NCI-H1930 (cell line): ENCODE measurements at regions not wholly inside any gene's neighbourhood (a gene's known extent, or its start where the extent isn't known, plus 50 kb on each side); places are given as distances from the start of the nearest gene placed in this dataset.
A peak's percentile ranks its signal among the peaks of the same experiment; 100 is the strongest.
"Not testable (repeated sequence)": the region's sequence is repeated elsewhere in the genome, so short reads cannot be mapped to it uniquely, and the experiment has no call there.

Experiments
- DNase-seq, 2 experiments: peaks; one replicate each; lab custom pipeline; 2025; lab: John Stamatoyannopoulos, UW

- DNase-seq, result no peak
Measured at GRCh38 chr21:30104241-30104640, 62.4 kb downstream of the CLDN17 start.

GRCh38 chr21:30102871-30103270 is 63.7 kb downstream of the CLDN17 start:
- DNase-seq, result peak; percentile 46 to 64

DNA sequence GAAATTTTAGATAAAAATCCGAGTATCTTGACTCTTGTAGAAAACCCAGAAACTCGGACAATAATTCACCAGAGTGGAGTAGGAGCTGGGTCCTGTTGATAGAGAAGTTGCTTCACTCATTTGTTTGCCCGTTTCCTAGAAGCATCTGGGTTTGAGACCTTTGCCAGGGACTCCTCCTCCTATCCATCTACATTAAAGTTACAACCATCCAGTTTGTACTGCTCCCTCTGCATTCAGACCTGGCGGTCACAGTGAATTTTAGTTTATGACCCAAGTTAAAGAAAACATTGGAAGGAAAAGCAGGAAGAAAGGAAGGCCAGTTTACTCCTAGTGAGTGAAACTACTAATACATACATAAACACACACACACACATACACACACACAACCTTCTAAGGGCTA is 64.6 kb downstream of the CLDN17 start:
- no peak for DNase-seq

DNA sequence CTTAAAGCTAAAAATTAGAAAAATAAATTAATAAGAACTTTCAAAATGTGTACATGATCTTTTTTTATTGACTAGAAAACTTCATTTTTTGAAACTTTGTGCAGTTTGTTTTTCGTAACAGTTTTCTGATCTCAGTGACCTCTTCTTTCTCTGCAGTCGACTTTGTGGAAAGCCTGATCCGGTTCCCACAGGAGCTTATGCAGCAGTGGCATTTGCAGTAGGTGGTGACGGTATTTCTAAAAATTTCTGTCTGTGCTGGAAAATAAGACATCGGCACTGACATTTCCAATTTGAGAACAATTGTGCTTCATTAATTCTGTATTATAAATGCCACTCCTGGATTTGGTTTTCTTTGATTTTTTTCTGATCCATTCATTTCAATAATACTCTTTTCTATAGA is 68.8 kb downstream of the CLDN17 start:
- DNase-seq, result no peak

- DNase-seq, result no peak
Measured at GRCh38 chr21:30083225-30083945, 83.2 kb downstream of the CLDN17 start.

- DNase-seq, result no peak
Measured at GRCh38 chr21:30081506-30081905, 85.1 kb downstream of the CLDN17 start.

DNA sequence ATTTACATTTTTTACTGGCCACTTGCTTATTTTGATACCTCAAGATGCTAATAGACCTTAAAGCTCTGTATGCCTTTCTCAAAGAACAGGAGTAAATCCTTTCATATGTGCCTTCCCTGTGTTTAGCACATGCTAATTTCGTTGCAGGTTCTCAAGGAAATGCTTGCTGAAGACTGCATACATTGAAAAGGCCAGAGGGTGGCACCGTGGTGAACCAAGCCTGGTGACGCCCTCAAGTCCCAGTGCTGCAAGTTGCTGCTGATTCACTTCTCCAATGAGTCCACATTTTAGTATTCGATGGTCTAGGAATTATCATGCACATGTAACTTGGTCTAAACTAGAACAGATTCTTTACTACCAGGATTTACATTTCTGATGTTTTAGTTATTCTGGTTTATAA is 94.1 kb downstream of the CLDN17 start:
- no peak for DNase-seq

- DNase-seq, result no peak
Measured at GRCh38 chr21:30058928-30059327, 107.7 kb downstream of the CLDN17 start.

- DNase-seq, result no peak
Measured at GRCh38 chr21:30057108-30057507, 109.5 kb downstream of the CLDN17 start.

DNA sequence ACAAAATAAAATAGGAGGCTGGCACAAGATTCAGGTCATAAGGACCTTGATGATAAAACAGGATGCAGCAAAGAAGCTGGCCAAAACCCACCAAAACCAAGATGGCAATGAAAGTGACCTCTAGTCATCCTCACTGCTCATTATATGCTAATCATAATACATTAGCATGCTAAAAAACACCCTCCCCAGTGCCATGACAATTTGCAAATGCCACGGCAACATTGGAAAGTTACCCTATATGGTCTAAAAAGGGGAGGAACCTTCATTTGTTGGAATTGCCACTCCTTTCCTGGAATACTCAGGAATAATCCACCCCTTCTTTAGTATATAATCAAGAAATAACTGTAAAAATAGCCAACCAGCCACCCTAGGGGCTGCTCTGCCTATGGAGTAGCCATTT is 108.8 kb upstream of the GRIK1 start:
- DNase-seq, result no peak

DNA sequence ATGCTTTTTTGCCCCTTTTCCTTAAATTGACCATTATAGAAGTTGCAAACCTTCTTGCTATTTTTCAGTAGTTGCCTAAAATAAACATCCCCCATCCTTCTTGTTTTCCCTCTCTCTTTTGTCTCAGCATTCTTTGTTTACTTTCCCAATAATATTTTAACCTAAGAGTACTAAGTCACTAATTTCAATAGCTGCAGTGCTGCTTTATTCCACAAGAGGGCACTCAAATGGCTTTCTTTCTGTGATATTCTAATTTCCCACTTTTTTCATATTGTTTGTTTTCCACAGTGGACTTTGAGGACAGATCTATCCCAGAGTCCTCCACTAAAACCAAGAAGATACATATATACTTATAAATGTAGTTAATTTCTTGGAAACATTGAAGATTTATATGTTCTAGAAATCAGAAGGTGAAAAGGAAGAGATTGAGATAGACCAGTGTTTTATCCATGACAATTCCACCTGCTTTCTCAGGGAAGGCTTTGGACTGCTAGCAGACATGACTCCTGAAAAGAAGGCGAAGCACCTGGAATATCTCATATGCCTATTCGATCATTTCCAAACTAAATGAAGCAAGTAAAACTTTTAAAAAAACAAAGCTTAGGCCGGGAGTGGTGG is 104.8 kb upstream of the GRIK1 start:
- no peak for DNase-seq

DNA sequence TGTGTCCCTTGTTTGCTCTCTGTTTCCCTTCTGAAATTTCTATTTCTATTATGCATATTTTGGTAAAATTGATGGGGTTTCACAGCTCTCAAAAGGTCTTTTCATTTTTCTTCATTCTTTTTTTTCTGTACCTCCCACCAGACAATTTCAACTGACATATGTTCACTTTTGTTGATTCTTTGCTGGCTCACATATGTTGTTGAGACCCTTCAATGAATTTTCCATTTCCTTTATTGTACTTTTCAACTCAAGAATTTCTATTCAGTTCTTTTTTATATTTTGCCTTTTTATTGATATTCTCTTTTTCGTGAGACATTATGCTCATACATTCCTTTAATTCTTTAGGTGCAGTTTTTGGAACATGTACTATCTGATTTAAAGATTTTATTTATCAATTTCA is 102.6 kb upstream of the GRIK1 start:
- no peak for DNase-seq

DNA sequence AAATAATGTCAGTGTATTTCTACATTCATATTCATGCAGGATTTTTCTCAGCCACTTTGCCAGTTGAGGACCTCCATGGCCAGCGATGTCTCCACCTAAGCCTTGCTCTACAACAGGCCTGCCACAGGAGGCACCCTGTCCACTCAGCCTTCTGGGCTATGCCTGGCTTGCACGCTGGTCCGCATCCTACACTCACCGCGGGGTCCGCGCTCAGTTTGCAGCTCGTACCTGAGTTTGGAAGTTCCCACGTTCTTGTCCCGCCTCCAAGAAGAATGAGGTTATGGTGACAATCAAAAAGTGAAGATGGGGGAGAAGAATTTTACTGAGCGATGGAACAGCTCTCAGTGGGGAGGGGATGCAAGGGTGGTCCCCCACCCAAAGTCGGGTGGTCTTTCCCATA is 93.6 kb upstream of the GRIK1 start:
- DNase-seq, result no peak

DNA sequence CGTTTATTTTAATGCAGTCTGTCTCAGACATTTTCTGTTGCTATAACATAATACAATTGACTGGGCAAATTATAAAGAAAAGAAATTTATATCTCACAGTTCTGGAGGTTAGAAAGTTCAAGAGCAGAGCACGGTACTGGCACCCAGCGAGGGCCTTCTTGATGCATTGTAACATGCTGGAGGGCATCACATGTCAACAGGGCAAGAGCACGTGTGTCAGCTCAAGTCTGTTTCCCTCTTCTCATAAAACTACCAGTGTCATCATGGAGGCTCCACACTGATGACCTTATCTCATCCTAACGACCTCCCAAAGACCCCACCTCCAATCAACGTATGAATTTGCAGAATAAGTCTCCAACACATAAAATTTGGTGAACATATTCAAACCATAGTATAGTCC is 90.6 kb upstream of the GRIK1 start:
- no peak for DNase-seq

DNA sequence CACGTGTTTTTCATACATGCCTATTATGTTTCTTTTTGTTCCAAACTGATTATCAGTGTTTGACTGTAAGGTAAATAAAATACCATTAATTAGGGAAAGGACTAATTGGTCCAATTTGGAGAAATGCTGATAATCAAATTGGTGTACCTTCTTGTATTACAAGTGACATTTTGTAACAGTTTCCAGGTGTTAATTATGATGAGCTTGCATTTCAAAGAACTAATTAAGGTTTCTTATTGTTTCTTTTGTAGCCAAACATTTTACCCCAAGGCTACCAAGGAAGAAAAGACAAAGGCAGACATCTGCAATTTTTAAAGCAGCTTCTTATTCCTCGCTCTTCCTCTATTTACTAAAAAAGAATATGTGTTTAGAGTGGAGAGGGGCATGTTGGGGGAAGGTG is 88.7 kb upstream of the GRIK1 start:
- no peak for DNase-seq

GRCh38 chr21:30027986-30028385 is 88.2 kb upstream of the GRIK1 start:
- DNase-seq, result no peak

DNA sequence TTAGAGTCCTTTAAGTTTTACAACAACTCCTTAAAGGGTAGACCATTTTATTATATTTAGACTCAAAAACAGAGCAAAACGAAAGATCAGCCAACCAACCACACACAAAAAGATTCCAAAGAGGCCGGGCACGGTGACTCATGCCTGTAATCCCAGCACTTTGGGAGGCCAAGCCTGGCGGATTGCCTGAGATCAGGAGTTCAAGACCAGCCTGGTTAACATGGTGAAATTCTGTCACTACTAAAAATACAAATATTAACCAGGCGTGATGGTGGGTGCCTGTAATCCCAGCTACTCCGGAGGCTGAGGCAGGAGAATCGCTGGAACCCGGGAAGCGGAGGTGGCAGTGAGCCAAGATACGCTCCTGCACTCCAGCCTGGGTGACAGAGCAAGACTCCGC is 83.3 kb upstream of the GRIK1 start:
- DNase-seq, result not testable (repeated sequence)

- no peak for DNase-seq
Measured at GRCh38 chr21:30014886-30015285, 75.1 kb upstream of the GRIK1 start.

DNA sequence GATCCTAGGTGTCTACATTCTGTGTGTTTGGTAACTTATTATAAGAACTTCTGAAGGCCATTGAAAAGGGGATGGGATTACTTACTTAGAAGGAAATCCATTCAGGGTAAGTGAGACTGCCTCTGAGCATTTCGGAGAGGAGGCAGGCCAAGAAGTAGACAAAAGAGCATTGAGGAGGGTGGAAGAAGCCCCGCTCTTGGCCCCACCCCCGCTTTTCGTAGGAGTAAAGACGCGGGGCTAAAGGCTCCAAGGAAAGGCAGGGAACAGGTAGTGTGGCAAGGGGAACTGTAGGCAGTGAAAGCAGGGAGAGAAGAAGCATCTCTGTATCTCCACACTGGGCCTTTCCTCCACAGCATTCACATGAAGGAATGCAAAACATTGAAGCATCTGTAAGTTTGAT is 51.8 kb upstream of the GRIK1 start:
- DNase-seq, result no peak

DNA sequence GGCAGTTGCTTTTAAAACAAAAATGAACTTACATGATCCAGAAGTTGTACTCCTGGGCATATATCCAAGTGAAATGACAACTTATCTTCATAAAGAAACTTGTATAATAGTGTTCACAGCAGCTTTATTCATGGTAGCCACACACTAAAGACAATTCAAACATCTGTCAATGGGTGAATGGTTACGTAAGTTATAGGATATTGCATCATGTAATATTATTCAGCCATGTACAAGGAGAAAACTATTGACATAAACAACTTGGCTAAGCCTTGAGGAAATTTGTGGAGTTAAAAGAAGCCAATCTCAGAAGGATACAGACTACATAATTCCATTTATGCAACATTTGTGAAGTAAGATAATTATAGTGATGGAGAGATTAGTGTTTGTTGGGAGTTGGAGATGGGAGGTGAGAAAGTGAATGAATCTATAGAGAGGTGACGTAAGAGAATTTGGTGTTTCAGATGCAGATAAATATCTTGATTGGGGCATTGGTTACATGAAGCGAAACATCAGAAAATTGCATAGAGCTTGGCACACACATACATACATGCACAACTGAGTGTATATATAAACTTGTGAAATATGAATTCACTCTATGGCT is 49.9 kb upstream of the GRIK1 start:
- DNase-seq, result no peak
